OCI-LY7 (cell line): ENCODE measurements at regions not wholly inside any gene's neighbourhood (a gene's known extent, or its start where the extent isn't known, plus 50 kb on each side); places are given as distances from the start of the nearest gene placed in this dataset.
"Not testable (repeated sequence)": the region's sequence is repeated elsewhere in the genome, so short reads cannot be mapped to it uniquely, and the experiment has no call there.

Experiments used
- BruUV-seq: library from RNA; stranded (reverse); fragments of 400-500 nt; replicated peaks from 2 replicates; lab custom pipeline; 2021; lab: Mats Ljungman, UMichigan
- CTCF ChIA-PET: fragments of 300-600 bp; sonication (Branson Sonifier 250); formaldehyde crosslinking; loops from one replicate; lab custom pipeline; 2022; ENCODE audit warnings: antibody characterized with exemption; ENCODE audit not compliant: unreplicated experiment; lab: Charles Lee
- POLR2A ChIA-PET: fragments of 300-600 bp; sonication (Branson Sonifier 250); formaldehyde crosslinking; loops from one replicate; lab custom pipeline; 2022; ENCODE audit warnings: antibody characterized with exemption; lab: Charles Lee
- DNase-seq: peaks from one replicate; pipeline ENCODE4 v3.0.0-alpha.2; 2015; ENCODE audit warnings: low spot score
- H2AFZ ChIP-seq: fragments of 200-600 bp; sonication (generic), shearing (Covaris generic); 2 replicates; pipeline ENCODE4 v1.6.1; 2014; ENCODE audit warnings: mild to moderate bottlenecking, antibody characterized with exemption, low read length, moderate library complexity
- H3K27ac ChIP-seq: fragments of 200-600 bp; sonication (generic); 2 replicates; pipeline ENCODE4 v1.5.1; 2014; ENCODE audit warnings: mixed run types, low read depth, mild to moderate bottlenecking, moderate library complexity, low read length, inconsistent platforms; ENCODE audit not compliant: poor library complexity, severe bottlenecking
- H3K36me3 ChIP-seq: fragments of 200-600 bp; sonication (generic); 2 replicates; pipeline ENCODE4 v1.6.1; 2014; ENCODE audit warnings: mild to moderate bottlenecking, antibody characterized with exemption, low read length, moderate library complexity, mixed read lengths; ENCODE audit not compliant: insufficient read depth
- H3K4me1 ChIP-seq: fragments of 200-600 bp; sonication (generic); 2 replicates; pipeline ENCODE4 v1.5.1; 2014; ENCODE audit warnings: mild to moderate bottlenecking, low read length; ENCODE audit not compliant: insufficient read depth, poor library complexity, severe bottlenecking
- H3K4me2 ChIP-seq: fragments of 200-600 bp; sonication (generic); 2 replicates; pipeline ENCODE4 v1.6.1; 2014; ENCODE audit warnings: mild to moderate bottlenecking, low read length
- H3K4me3 ChIP-seq: fragments of 200-600 bp; sonication (generic); 2 replicates; pipeline ENCODE4 v1.5.1; 2014; ENCODE audit warnings: mild to moderate bottlenecking, low read depth, low read length; ENCODE audit not compliant: poor library complexity, severe bottlenecking
- H3K79me2 ChIP-seq: fragments of 200-600 bp; sonication (generic); 2 replicates; pipeline ENCODE4 v1.6.1; 2016; ENCODE audit warnings: low read depth, mild to moderate bottlenecking, low read length, moderate library complexity, mixed read lengths; ENCODE audit not compliant: insufficient read depth
- H3K9me2 ChIP-seq: fragments of 200-600 bp; sonication (generic); 2 replicates; pipeline ENCODE4 v1.6.1; 2016; ENCODE audit warnings: mild to moderate bottlenecking, low read length, mixed read lengths; ENCODE audit not compliant: insufficient read depth
- H3K9me3 ChIP-seq: fragments of 200-600 bp; sonication (generic); 2 replicates; pipeline ENCODE4 v1.6.1; 2014; ENCODE audit warnings: mild to moderate bottlenecking, mixed run types, low read length, mixed read lengths
- H4K20me1 ChIP-seq: fragments of 200-600 bp; sonication (generic); 2 replicates; pipeline ENCODE4 v1.6.1; 2014; ENCODE audit warnings: mild to moderate bottlenecking, antibody characterized with exemption, low read length, moderate library complexity, mixed read lengths; ENCODE audit not compliant: insufficient read depth
- EZH2phosphoT487 ChIP-seq: fragments of 200-600 bp; sonication (generic); IDR thresholded peaks from 2 replicates; pipeline ENCODE4 v1.6.1; 2018; ENCODE audit warnings: low read depth, borderline replicate concordance, mild to moderate bottlenecking, mixed run types, antibody characterized with exemption, low read length, moderate library complexity, mixed read lengths
- intact Hi-C: fragments of 100-400 bp; cut with micrococcal nuclease; formaldehyde crosslinking; loops from one replicate; pipeline ENCODE4 v1.10.0; 2022; ENCODE audit not compliant: unreplicated experiment
- TF ChIP-seq, protein P1 (sequence below): fragments of 200-600 bp; sonication (generic); conservative IDR thresholded peaks from 2 replicates; pipeline ENCODE4 v1.5.1; 2014; ENCODE audit warnings: mild to moderate bottlenecking, antibody characterized with exemption, low read length, moderate library complexity, mixed read lengths

DNA sequence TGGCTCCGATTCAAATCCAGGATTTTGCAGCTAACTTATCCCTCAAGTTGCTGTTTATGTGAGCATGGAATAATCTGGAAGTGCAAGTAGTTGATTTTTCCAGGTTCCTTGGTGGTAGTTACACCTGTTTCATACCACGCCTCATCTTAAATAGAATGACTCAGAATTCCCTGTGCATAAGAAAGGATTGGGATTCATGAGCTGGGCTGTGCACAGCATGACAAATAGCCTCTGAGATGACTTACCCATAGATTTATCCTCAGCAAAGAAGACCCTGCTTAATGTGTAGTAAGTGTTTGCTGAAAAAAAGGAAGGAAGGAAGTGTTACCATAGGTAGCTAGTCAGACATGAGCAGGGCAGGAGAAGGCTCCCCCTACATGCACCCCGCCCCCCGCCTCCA is 777.7 kb upstream of the ADGRL3 start:
- no peaks in the 10 kb centered on the region for H3K4me1 ChIP-seq
- no peaks in the 10 kb centered on the region for H3K36me3 ChIP-seq
- H4K20me1 ChIP-seq: no peaks in the 10 kb centered on the region
- no peaks in the 10 kb centered on the region for H3K79me2 ChIP-seq
- BruUV-seq: no TSS peak
- no peaks in the 10 kb centered on the region for H3K9me3 ChIP-seq
- no peak overlapping the region for H2AFZ ChIP-seq
- no peak overlapping the region for H3K4me3 ChIP-seq
- intact Hi-C loops: no loop called here
- POLR2A ChIA-PET: no interaction called here
- TF ChIP-seq EZH2phosphoT487: no peak
- TF ChIP-seq, protein P1, sequence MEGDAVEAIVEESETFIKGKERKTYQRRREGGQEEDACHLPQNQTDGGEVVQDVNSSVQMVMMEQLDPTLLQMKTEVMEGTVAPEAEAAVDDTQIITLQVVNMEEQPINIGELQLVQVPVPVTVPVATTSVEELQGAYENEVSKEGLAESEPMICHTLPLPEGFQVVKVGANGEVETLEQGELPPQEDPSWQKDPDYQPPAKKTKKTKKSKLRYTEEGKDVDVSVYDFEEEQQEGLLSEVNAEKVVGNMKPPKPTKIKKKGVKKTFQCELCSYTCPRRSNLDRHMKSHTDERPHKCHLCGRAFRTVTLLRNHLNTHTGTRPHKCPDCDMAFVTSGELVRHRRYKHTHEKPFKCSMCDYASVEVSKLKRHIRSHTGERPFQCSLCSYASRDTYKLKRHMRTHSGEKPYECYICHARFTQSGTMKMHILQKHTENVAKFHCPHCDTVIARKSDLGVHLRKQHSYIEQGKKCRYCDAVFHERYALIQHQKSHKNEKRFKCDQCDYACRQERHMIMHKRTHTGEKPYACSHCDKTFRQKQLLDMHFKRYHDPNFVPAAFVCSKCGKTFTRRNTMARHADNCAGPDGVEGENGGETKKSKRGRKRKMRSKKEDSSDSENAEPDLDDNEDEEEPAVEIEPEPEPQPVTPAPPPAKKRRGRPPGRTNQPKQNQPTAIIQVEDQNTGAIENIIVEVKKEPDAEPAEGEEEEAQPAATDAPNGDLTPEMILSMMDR: no peak
- H3K27ac ChIP-seq: no peak overlapping the region
- DNase-seq: no peak
- H3K9me2 ChIP-seq: no peaks in the 10 kb centered on the region
- CTCF ChIA-PET: no interaction called here
- H3K4me2 ChIP-seq: no peak overlapping the region

DNA sequence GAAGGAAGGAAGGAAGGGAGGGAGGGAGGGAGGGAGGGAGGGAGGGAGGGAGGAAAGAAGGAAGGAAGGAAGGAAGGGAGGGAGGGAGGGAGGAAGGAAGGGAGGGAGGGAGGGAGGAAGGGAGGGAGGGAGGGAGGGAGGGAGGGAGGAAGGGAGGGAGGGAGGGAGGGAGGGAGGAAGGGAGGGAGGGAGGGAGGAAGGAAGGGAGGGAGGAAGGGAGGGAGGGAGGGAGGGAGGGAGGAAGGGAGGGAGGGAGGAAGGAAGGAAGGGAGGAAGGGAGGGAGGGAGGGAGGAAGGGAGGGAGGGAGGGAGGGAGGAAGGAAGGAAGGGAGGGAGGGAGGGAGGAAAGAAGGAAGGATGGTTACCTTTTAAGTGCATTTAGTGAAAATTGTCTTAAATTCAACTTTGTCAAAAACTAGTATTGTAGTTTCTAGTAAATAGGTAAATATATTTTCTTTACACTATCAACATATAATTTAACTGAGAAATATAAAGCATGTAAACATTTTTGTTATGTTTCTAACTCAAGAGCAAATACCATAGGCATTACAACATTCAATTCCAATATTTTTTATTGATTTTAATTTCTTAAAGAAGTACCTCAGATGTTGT is 776.4 kb upstream of the ADGRL3 start:
- BruUV-seq, POLR2A ChIA-PET, DNase-seq, H3K4me1 ChIP-seq, intact Hi-C loops, H3K36me3 ChIP-seq, H2AFZ ChIP-seq, H3K79me2 ChIP-seq, H3K4me2 ChIP-seq, H3K27ac ChIP-seq, H3K9me3 ChIP-seq, H3K4me3 ChIP-seq, H4K20me1 ChIP-seq, CTCF ChIA-PET, H3K9me2 ChIP-seq: not testable (repeated sequence)

DNA sequence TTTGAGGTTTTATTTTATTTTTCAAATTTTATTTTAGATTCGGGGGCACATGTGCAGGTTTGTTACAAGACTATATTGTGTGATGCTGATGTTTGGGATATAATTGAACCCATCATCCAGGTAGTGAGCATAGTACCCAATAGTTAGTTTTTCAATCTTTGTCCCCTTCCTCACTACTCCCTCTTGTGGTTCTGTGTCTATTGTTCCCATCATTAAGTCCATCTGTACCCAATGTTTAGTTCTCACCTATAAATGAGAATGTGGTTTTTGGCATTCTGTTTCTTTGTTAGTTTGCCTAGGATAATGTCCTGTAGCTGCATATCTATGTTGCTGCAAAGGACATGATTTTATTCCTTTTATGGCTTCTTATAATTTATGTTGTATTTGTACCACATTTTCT is 767.2 kb upstream of the ADGRL3 start:
- no peaks in the 10 kb centered on the region for H3K4me1 ChIP-seq
- H4K20me1 ChIP-seq: no peaks in the 10 kb centered on the region
- ChIA-PET CTCF (no interaction called here), POLR2A (no interaction called here)
- TF ChIP-seq EZH2phosphoT487: no peak
- TF ChIP-seq, protein P1: 0 out of 2 replicates have a peak, but pooled peaks have one; percentile 9
- no peaks in the 10 kb centered on the region for H3K9me2 ChIP-seq
- H2AFZ ChIP-seq: no peak overlapping the region
- H3K4me2 ChIP-seq: no peak overlapping the region
- DNase-seq: no peak
- H3K79me2 ChIP-seq: no peaks in the 10 kb centered on the region
- intact Hi-C loops: no loop called here
- H3K36me3 ChIP-seq: no peaks in the 10 kb centered on the region
- H3K9me3 ChIP-seq: no peaks in the 10 kb centered on the region
- BruUV-seq: no TSS peak
- no peak overlapping the region for H3K4me3 ChIP-seq
- no peak overlapping the region for H3K27ac ChIP-seq
